GM12875 (cell line): ENCODE measurements at regions not wholly inside any gene's neighbourhood (a gene's known extent, or its start where the extent isn't known, plus 50 kb on each side); places are given as distances from the start of the nearest gene placed in this dataset.

Experiments used
- H3K4me3 ChIP-seq: one replicate; pipeline ENCODE4 v1.5.1; 2011; ENCODE audit warnings: low read depth, low read length, control low read depth
- TF ChIP-seq, protein P1 (sequence below): IDR thresholded peaks from 2 replicates; pipeline ENCODE4 v1.5.1; 2011; ENCODE audit warnings: low read depth, mild to moderate bottlenecking, control low read depth, inconsistent platforms, low read length, moderate library complexity, borderline replicate concordance; ENCODE audit not compliant: insufficient read depth

DNA sequence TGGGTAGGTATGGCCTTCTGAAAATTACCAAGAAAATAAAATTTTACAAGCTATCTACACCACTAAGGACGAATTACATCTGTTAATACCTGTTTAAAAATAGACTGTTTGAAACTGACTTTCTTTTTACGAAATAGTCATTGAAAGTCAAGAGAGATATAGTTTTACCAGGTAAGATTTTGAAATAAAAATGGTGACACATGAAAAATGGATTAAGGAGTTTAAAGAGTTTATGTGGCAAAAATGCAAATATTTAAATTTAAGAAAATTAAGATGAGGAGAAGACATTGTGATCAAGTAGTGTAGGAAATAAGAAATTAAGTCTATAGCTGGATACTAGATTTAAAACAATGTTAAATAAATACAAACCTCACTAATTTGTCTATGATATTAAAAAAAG is 271.5 kb downstream of the TRIB2 start:
- TF ChIP-seq, protein P1, sequence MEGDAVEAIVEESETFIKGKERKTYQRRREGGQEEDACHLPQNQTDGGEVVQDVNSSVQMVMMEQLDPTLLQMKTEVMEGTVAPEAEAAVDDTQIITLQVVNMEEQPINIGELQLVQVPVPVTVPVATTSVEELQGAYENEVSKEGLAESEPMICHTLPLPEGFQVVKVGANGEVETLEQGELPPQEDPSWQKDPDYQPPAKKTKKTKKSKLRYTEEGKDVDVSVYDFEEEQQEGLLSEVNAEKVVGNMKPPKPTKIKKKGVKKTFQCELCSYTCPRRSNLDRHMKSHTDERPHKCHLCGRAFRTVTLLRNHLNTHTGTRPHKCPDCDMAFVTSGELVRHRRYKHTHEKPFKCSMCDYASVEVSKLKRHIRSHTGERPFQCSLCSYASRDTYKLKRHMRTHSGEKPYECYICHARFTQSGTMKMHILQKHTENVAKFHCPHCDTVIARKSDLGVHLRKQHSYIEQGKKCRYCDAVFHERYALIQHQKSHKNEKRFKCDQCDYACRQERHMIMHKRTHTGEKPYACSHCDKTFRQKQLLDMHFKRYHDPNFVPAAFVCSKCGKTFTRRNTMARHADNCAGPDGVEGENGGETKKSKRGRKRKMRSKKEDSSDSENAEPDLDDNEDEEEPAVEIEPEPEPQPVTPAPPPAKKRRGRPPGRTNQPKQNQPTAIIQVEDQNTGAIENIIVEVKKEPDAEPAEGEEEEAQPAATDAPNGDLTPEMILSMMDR = no peak
- H3K4me3 ChIP-seq = no peak overlapping the region

DNA sequence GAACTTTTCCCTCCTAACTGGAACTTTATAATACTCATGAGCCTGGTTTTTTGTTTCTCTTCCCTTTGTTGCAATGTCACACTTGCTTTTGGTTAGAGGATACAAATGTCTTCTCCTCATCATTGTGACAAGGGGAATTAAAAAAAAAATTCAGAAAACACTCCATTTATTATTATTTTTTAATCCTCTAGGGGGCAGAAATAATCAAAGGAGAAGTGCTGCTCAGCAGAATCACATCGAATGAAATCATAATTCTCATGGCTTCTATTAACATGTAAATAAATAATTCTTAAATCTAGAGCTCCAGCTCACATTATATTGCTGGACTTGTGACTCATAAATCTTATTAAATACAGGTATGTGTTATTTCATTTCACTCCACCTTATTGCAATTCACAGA is 273.8 kb downstream of the TRIB2 start:
- TF ChIP-seq, protein P1 = no peak
- no peak overlapping the region for H3K4me3 ChIP-seq

DNA sequence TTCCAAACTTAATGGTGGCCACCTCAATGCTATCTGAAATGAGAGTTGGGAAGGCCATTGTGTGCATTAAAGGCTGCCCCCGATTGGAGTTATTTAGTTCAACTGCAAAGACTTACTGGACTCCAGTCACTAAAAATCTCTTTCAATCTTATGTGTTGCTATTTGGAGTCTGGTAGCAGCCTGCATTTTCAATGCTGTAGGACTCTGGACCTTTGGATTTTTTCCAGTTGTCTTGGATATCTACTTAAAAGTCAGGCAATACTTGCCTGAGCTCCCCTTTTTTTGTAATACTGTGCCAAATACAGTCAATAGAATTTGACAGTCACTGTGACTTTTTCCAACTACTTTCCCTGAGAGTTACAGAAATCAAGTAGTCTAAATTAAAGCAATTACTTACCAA is 281.9 kb downstream of the TRIB2 start:
- TF ChIP-seq, protein P1 = no peak
- no peak overlapping the region for H3K4me3 ChIP-seq

DNA sequence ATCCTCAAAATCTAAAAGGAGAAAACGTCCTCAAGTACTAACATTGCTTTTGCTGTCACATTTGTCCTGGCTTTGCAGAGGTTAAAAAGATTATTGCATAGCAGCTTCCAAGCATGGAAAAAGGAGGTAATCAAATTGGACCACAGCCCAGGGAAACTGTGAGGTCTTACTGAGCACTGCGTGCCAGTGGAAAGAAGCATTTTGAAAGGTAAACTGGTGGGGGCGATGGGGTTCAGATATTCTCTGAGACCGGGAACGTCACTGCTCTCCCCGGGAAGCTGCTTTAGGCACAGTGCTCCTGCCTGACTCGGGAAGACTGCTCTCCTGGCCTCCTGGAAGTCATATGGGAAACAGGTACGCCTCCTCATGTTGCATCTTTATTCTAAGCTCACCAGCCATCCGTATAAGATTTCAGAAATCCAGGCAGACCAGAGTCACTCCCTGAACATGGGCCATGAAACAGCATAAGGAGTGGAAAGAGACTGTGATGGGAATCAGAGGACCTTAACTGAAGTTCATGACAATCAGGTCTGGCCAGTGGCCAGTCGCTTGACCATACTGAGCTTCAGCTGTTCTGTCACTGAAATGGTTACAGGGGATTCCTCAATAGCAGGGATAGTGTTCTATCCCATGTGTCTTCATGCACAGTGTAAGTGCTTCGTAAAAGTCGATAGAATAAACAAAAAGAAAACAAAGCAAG is 284.1 kb downstream of the TRIB2 start:
- TF ChIP-seq, protein P1 = no peak
- H3K4me3 ChIP-seq = no peak overlapping the region

DNA sequence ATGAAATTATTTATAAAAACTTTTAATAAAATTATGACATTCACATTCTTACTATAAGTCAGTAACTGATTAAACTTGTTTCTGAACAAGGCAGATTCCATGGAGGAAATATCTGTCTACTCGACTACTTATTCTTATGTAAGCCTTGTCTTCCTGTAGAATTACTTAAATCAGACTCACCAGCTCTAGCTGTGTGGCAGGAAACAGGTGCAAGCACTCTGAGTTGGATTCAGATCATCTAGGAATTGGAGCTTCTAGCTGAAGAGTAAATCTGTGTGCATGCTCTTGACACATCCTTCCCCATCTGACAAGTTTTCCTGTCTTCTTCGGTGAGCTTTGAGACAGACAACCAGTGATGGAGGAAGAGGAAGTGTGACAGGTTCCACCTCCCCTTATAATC is 284.7 kb downstream of the TRIB2 start:
- TF ChIP-seq, protein P1 = no peak
- H3K4me3 ChIP-seq = no peak overlapping the region

DNA sequence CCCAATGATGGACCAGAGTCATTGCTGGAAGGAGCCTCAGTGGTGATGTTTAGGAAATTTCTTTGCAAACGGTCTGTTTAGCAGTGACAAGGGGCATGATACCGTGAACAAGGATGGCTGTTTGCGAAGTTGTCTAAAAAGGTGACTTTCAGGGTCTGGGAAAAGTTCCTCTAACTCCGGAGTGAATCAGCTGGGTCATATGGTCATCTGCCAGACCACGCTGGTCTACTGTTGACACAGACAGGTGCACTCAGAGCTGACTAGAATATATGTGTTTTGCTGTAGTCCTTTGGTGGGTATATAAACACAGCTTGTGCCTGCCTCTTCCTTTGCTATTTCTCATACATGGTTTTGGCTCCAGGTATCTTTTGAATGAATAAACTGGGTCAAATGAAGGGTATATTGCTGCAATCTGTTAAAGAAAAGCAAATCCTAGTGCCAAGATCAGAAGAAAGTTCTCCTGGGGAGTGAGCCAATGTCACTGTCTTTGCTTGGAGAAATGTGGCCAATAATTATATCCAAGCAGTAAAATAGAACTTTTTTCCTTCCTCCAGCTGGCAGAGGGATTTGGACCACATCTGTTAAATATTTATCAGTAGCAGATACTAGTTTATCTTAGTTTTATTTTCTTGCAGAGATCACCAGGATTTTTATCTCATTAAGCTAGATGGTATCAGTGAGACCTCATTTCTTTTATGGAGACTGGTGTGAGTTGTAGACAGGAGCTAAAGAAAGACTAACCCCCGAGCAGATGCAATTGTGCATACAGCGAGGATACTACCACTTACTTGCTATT is 286.0 kb downstream of the TRIB2 start:
- H3K4me3 ChIP-seq = no peak overlapping the region
- TF ChIP-seq, protein P1 = no peak

DNA sequence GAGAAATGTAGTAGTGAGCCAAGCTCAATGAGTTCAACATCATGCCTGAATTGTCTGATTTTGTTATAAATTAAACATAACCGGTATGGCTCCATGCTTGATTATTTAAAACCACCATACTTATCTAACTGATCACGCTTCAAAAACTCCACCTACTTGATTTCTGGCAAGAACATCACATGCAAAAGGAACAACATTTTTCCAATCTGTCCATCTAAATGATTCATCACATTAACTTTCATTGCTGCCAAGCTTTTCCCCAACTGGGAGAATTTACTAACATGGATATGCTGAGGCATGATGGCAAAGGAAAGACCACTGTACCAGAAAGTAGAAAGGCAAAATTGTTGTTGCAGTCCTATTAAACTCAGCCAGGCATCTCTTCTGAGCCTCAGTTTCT is 286.8 kb downstream of the TRIB2 start:
- H3K4me3 ChIP-seq = no peak overlapping the region
- TF ChIP-seq, protein P1 = no peak
